GM23248 (cell line): ENCODE measurements at regions not wholly inside any gene's neighbourhood (a gene's known extent, or its start where the extent isn't known, plus 50 kb on each side); places are given as distances from the start of the nearest gene placed in this dataset.

Source experiments
- DNase-seq: peaks from one replicate; pipeline ENCODE4 v3.0.0-alpha.2; 2015
- H2AFZ ChIP-seq: fragments of 200-600 bp; sonication (generic); 2 replicates; pipeline ENCODE4 v1.6.1; 2016; ENCODE audit warnings: antibody characterized with exemption
- H3F3A ChIP-seq: fragments of 200-600 bp; sonication (generic); 2 replicates; pipeline ENCODE4 v1.6.1; 2016; ENCODE audit warnings: mild to moderate bottlenecking, antibody characterized with exemption, mixed run types; ENCODE audit not compliant: insufficient read depth
- H3K27ac ChIP-seq: fragments of 200-600 bp; sonication (generic); 2 replicates; pipeline ENCODE4 v1.5.1; 2016; ENCODE audit warnings: mild to moderate bottlenecking
- H3K27me3 ChIP-seq: fragments of 200-600 bp; sonication (generic); replicated peaks from 2 replicates; pipeline ENCODE4 v1.6.1; 2016; ENCODE audit warnings: mild to moderate bottlenecking; ENCODE audit not compliant: insufficient read depth
- H3K36me3 ChIP-seq: fragments of 200-600 bp; sonication (generic); 2 replicates; pipeline ENCODE4 v1.6.1; 2016; ENCODE audit warnings: low read depth, mild to moderate bottlenecking
- H3K4me1 ChIP-seq: fragments of 200-600 bp; sonication (generic); 2 replicates; pipeline ENCODE4 v1.6.1; 2016; ENCODE audit warnings: mild to moderate bottlenecking; ENCODE audit not compliant: insufficient read depth
- H3K4me2 ChIP-seq: fragments of 200-600 bp; sonication (generic); one replicate; pipeline ENCODE4 v1.6.1; 2016; ENCODE audit warnings: mild to moderate bottlenecking; ENCODE audit not compliant: unreplicated experiment
- H3K4me3 ChIP-seq: fragments of 200-600 bp; sonication (generic); 2 replicates; pipeline ENCODE4 v1.5.1; 2016; ENCODE audit warnings: mild to moderate bottlenecking
- H3K79me2 ChIP-seq: fragments of 200-600 bp; sonication (generic); 2 replicates; pipeline ENCODE4 v1.6.1; 2016; ENCODE audit warnings: mild to moderate bottlenecking; ENCODE audit not compliant: insufficient read depth
- H3K9ac ChIP-seq: fragments of 200-600 bp; sonication (generic); 2 replicates; pipeline ENCODE4 v1.6.1; 2016; ENCODE audit warnings: mild to moderate bottlenecking
- H3K9me2 ChIP-seq: fragments of 200-600 bp; sonication (generic); 2 replicates; pipeline ENCODE4 v1.6.1; 2016; ENCODE audit warnings: mixed run types, mild to moderate bottlenecking, moderate library complexity; ENCODE audit not compliant: insufficient read depth
- H3K9me3 ChIP-seq: fragments of 200-600 bp; sonication (generic); one replicate; pipeline ENCODE4 v1.6.1; 2017; ENCODE audit warnings: low read depth
- H4K20me1 ChIP-seq: fragments of 200-600 bp; sonication (generic); 2 replicates; pipeline ENCODE4 v1.6.0; 2016; ENCODE audit not compliant: insufficient read depth
- EZH2 ChIP-seq: fragments of 200-600 bp; sonication (generic); IDR thresholded peaks from 2 replicates; pipeline ENCODE4 v1.6.1; 2018; ENCODE audit warnings: antibody characterized with exemption, mild to moderate bottlenecking; ENCODE audit not compliant: insufficient read depth, poor library complexity, severe bottlenecking
- EZH2phosphoT487 ChIP-seq: fragments of 200-600 bp; sonication (generic); IDR thresholded peaks from 2 replicates; pipeline ENCODE4 v1.6.1; 2018; ENCODE audit warnings: antibody characterized with exemption, moderate library complexity, mild to moderate bottlenecking, low read depth; ENCODE audit not compliant: insufficient read depth
- WGBS, 2 experiments: methylation state at CpG; one replicate each; pipeline ENCODE4 v1.1.6; 2015 to 2017; ENCODE audit warnings: low lambda C conversion rate in 2 of 2, low coverage in 1 of 2; ENCODE audit errors: missing lambda C conversion rate in 2 of 2; 5-methylcytosine and 5-hydroxymethylcytosine counted together
- in situ Hi-C: fragments of 300-500 bp; cut with MboI; formaldehyde crosslinking; loops from 2 replicates; pipeline ENCODE4 v1.15.0; 2020

DNA sequence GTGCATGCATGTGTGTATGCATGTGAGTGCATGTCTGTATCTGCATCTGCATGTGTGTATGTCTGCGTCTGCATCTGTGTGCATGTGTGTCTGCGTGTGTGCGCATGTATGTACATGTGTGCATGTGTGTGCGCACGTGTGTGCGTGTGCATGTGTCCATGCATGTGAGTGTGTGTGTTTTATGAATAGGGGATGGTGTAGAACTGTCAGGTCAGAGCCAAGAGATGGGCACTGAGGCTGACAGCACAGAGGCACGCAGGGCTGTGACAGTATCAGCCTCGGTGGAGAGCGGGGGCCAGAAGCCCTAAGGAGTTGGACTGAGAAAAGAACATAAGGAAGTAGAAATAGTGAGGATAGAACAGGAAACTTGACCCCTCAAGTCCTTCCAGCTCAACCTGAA, 494.0 kb upstream of the MYT1L start:
- no peak for DNase-seq
- Histone ChIP-seq H3F3A (no peaks in the 10 kb centered on the region), H3K4me2 (no peak overlapping the region), H3K27ac (no peak overlapping the region), H4K20me1 (no peaks in the 10 kb centered on the region), H3K4me1 (no peaks in the 10 kb centered on the region), H3K36me3 (no peaks in the 10 kb centered on the region), H3K9me3 (no peaks in the 10 kb centered on the region), H3K79me2 (no peaks in the 10 kb centered on the region), H3K9ac (no peak overlapping the region), H3K4me3 (no peak overlapping the region), H3K27me3 (no peaks in the 10 kb centered on the region), H3K9me2 (no peaks in the 10 kb centered on the region), H2AFZ (no peak overlapping the region)
- 81 to 82% methylated on average over 9 of the region's 9 CpGs for WGBS, 2 experiments
- TF ChIP-seq EZH2 (no peak), EZH2phosphoT487 (no peak)
- in situ Hi-C loops: no loop called here

DNA sequence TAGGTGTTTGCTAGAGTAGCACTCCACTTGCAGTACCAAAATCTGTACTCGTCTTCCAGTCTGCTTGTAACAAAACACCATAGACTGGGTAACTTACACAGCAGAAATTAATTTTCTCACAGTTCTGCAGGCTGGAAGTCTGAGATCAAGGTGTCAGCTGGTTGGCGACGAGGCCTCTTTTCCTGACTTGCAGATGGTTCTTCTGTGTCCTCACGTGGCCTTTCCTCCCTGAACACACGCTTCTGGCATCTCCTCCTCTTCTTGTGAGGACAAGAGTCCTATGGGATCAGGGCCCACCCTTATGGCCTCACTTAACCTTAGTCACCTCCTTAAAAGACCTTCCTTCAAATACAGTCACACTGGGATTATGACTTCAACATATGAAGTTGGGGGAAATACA, 493.5 kb upstream of the MYT1L start:
- 36 to 42% methylated on average over 5 of the region's 5 CpGs for WGBS, 2 experiments
- H3K4me1 ChIP-seq: no peaks in the 10 kb centered on the region
- no peak for TF ChIP-seq EZH2phosphoT487
- TF ChIP-seq EZH2: no peak
- DNase-seq: no peak
- in situ Hi-C loops: no loop called here
- H3K27ac ChIP-seq: no peak overlapping the region
- no peaks in the 10 kb centered on the region for H3K27me3 ChIP-seq
- no peaks in the 10 kb centered on the region for H4K20me1 ChIP-seq
- H2AFZ ChIP-seq: no peak overlapping the region
- H3F3A ChIP-seq: no peaks in the 10 kb centered on the region
- H3K4me3 ChIP-seq: no peak overlapping the region
- no peaks in the 10 kb centered on the region for H3K9me2 ChIP-seq
- no peak overlapping the region for H3K9ac ChIP-seq
- H3K9me3 ChIP-seq: no peaks in the 10 kb centered on the region
- H3K79me2 ChIP-seq: no peaks in the 10 kb centered on the region
- H3K4me2 ChIP-seq: no peak overlapping the region
- H3K36me3 ChIP-seq: no peaks in the 10 kb centered on the region

GRCh38 chr2:2823061-2823753, 492.1 kb upstream of the MYT1L start:
- H3K36me3 ChIP-seq: no peaks in the 10 kb centered on the region
- no peaks in the 10 kb centered on the region for H3K9me3 ChIP-seq
- in situ Hi-C loops: no loop called here
- H3K27ac ChIP-seq: no peak overlapping the region
- no peaks in the 10 kb centered on the region for H4K20me1 ChIP-seq
- no peaks in the 10 kb centered on the region for H3K79me2 ChIP-seq
- no peaks in the 10 kb centered on the region for H3K4me1 ChIP-seq
- H3K9ac ChIP-seq: no peak overlapping the region
- DNase-seq: no peak
- no peak overlapping the region for H3K4me3 ChIP-seq
- TF ChIP-seq EZH2: no peak
- TF ChIP-seq EZH2phosphoT487: no peak
- no peaks in the 10 kb centered on the region for H3F3A ChIP-seq
- WGBS, 2 experiments: 34 to 38% methylated on average over 3 of the region's 3 CpGs
- H3K4me2 ChIP-seq: no peak overlapping the region
- no peaks in the 10 kb centered on the region for H3K27me3 ChIP-seq
- no peaks in the 10 kb centered on the region for H3K9me2 ChIP-seq
- no peak overlapping the region for H2AFZ ChIP-seq

GRCh38 chr2:2822143-2822542, 491.1 kb upstream of the MYT1L start:
- Histone ChIP-seq H3K79me2 (no peaks in the 10 kb centered on the region), H3K27me3 (no peaks in the 10 kb centered on the region), H3K4me3 (no peak overlapping the region), H3K4me2 (no peak overlapping the region), H3F3A (no peaks in the 10 kb centered on the region), H3K4me1 (no peaks in the 10 kb centered on the region), H3K9me3 (no peaks in the 10 kb centered on the region), H2AFZ (no peak overlapping the region), H3K36me3 (no peaks in the 10 kb centered on the region), H3K9me2 (no peaks in the 10 kb centered on the region), H4K20me1 (no peaks in the 10 kb centered on the region), H3K27ac (no peak overlapping the region), H3K9ac (no peak overlapping the region)
- no peak for DNase-seq
- TF ChIP-seq EZH2 (no peak), EZH2phosphoT487 (no peak)
- in situ Hi-C loops: no loop called here
- 52 to 59% methylated on average over 1 of the region's 1 CpG for WGBS, 2 experiments

DNA sequence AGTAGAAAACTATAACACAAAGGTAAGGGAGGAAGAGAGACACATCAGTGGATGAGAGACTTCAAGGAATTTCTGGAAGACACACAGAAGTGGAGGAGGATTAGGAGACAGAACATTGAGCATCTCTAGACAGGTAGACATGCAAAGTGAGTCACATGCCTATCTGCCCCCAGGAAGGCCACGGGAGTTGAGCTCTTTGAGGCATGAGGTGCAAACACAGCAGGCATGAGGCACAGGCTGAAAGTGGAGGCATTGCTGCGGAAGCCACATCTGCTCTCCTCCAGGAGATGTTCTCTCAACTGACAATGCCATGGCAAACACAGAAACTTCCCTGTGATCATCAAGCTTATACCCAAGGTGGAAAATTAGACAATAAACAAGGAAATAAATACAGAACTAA, 481.6 kb upstream of the MYT1L start:
- H3K27me3 ChIP-seq: no peaks in the 10 kb centered on the region
- no peak overlapping the region for H3K4me3 ChIP-seq
- 20 to 27% methylated on average over 2 of the region's 2 CpGs for WGBS, 2 experiments
- H3F3A ChIP-seq: no peaks in the 10 kb centered on the region
- H3K4me2 ChIP-seq: no peak overlapping the region
- H2AFZ ChIP-seq: no peak overlapping the region
- no peak overlapping the region for H3K9ac ChIP-seq
- no peaks in the 10 kb centered on the region for H3K79me2 ChIP-seq
- H3K4me1 ChIP-seq: no peaks in the 10 kb centered on the region
- in situ Hi-C loops: no loop called here
- no peaks in the 10 kb centered on the region for H3K9me2 ChIP-seq
- H3K27ac ChIP-seq: no peak overlapping the region
- DNase-seq: no peak
- no peaks in the 10 kb centered on the region for H3K36me3 ChIP-seq
- no peaks in the 10 kb centered on the region for H4K20me1 ChIP-seq
- TF ChIP-seq EZH2 (no peak), EZH2phosphoT487 (no peak)
- H3K9me3 ChIP-seq: no peaks in the 10 kb centered on the region
